Naive thymus-derived CD4-positive, alpha-beta T cell (primary cell): ENCODE measurements at regions not wholly inside any gene's neighbourhood (a gene's known extent, or its start where the extent isn't known, plus 50 kb on each side); places are given as distances from the start of the nearest gene placed in this dataset.

Experiments used
- ATAC-seq: fragments of 150-1000 bp; cut with Tn5 transposase; 2 replicates; pipeline ENCODE4 v1.10.0; 2021; ENCODE audit warnings: mild to moderate bottlenecking, moderate library complexity
- CTCF ChIA-PET: fragments of 350-600 bp; sonication (Branson Sonifier 250); formaldehyde crosslinking; loops from one replicate; lab custom pipeline; 2021; ENCODE audit warnings: antibody characterized with exemption; lab: Charles Lee
- POLR2A ChIA-PET: fragments of 350-600 bp; sonication (Branson Sonifier 250); formaldehyde crosslinking; loops from one replicate; lab custom pipeline; 2021; ENCODE audit warnings: antibody characterized with exemption, inconsistent platforms; lab: Charles Lee
- DNase-seq, 9 donors: peaks; one replicate each; pipeline versions ENCODE4 v3.0.0 to v3.0.0-alpha.2; 2020 to 2022; ENCODE audit warnings: mixed read lengths in 1 of 9
- H3K27ac ChIP-seq: one replicate; pipeline ENCODE4 v1.7.0; 2013; ENCODE audit warnings: mild to moderate bottlenecking, low read depth, low read length, moderate library complexity
- H3K27me3 ChIP-seq, 2 donors: one replicate each; pipeline ENCODE4 v1.7.0; 2013; ENCODE audit warnings: low read length in 2 of 2, mild to moderate bottlenecking in 2 of 2, moderate library complexity in 2 of 2; ENCODE audit not compliant: control insufficient read depth in 2 of 2, insufficient read depth in 2 of 2
- H3K36me3 ChIP-seq, 3 experiments: 1 replicate in 2 of 3; 2 replicates in 1 of 3; pipeline ENCODE4 v1.7.0; 2013; ENCODE audit warnings: low read length in 3 of 3, mild to moderate bottlenecking in 3 of 3, moderate library complexity in 1 of 3; ENCODE audit not compliant: insufficient read depth in 3 of 3, control insufficient read depth in 2 of 3
- H3K4me1 ChIP-seq, 2 donors: one replicate each; pipeline ENCODE4 v1.7.0; 2013; ENCODE audit warnings: low read length in 2 of 2, mild to moderate bottlenecking in 2 of 2, moderate library complexity in 1 of 2; ENCODE audit not compliant: control insufficient read depth in 2 of 2, insufficient read depth in 2 of 2
- H3K4me3 ChIP-seq: 2 replicates; pipeline ENCODE4 v1.7.0; 2013; ENCODE audit warnings: mild to moderate bottlenecking, low read length
- H3K9me3 ChIP-seq, 3 experiments: 1 replicate in 2 of 3; 2 replicates in 1 of 3; pipeline ENCODE4 v1.7.0; 2013; ENCODE audit warnings: low read length in 3 of 3; ENCODE audit not compliant: control insufficient read depth in 2 of 3
- H3K27ac Mint-ChIP-seq, 9 donors: one replicate each; pipeline ENCODE4 v1.8.0; 2020 to 2022; ENCODE audit warnings: mixed read lengths in 9 of 9, mild to moderate bottlenecking in 8 of 9, moderate library complexity in 5 of 9, inconsistent platforms in 2 of 9
- H3K27me3 Mint-ChIP-seq, 5 donors: one replicate each; pipeline ENCODE4 v1.8.0; 2021 to 2022; ENCODE audit warnings: mixed read lengths in 5 of 5, mild to moderate bottlenecking in 1 of 5
- H3K36me3 Mint-ChIP-seq, 5 donors: one replicate each; pipeline ENCODE4 v1.8.0; 2020 to 2022; ENCODE audit warnings: mixed read lengths in 5 of 5, mild to moderate bottlenecking in 3 of 5, inconsistent platforms in 1 of 5
- H3K4me1 Mint-ChIP-seq, 7 donors: one replicate each; pipeline ENCODE4 v1.8.0; 2020 to 2022; ENCODE audit warnings: mixed read lengths in 7 of 7, mild to moderate bottlenecking in 3 of 7, inconsistent platforms in 1 of 7
- H3K4me3 Mint-ChIP-seq, 10 donors: one replicate each; pipeline ENCODE4 v1.8.0; 2020 to 2022; ENCODE audit warnings: mild to moderate bottlenecking in 10 of 10, mixed read lengths in 10 of 10, moderate library complexity in 6 of 10, inconsistent platforms in 2 of 10
- H3K9me3 Mint-ChIP-seq, 11 donors: one replicate each; pipeline ENCODE4 v1.8.0; 2020 to 2022; ENCODE audit warnings: mixed read lengths in 11 of 11, mild to moderate bottlenecking in 4 of 11, inconsistent platforms in 1 of 11, moderate library complexity in 1 of 11
- intact Hi-C, 2 donors: fragments of 100-400 bp; cut with micrococcal nuclease; formaldehyde crosslinking; loops; one replicate each; pipeline ENCODE4 v1.15.1; 2023

DNA sequence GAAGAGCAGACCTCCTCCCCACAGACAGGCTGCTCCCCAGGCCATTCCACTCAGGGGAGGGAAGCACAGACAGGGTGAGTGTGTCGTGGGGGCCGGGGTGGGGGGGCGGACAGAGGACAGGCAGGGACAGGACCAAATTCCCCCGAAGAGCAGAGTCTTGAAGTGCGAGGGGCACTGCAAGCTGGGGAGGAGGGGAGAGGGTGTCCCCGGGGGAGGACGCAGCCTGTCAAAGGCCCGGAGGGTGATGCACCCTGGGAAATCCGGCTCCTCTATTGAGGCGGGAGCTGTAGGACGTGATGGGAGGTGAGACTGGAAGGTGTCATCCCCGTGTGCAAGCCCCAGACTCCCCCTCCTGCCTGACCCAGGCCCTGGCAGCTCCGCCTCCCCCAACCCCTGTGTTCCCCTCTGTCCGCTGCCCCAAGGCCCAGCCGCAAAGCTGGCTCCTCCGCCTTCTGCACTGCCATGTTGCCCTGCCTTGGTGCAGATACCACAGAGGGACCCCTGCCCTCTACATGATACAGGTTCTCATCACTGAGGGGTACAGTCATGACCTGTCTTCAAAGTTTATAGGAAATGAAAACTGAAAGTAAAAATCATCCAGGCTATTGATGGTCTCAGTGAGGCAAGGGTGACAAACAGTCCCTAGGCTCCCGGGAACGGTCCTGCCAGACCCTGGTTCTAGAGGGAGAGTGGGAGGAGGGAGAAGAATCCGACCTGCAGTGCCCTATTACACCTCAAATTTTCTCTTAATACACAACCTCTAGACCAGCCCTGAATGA lies 76.3 kb upstream of the IQSEC1 start:
- H3K9me3 Mint-ChIP-seq, result peaks cover 0 to 3% (median 1%) of the 10 kb centered on the region in 11 donors
- H3K27me3 Mint-ChIP-seq, result peaks cover 0 to 9% (median 4%) of the 10 kb centered on the region in 5 donors
- H3K27me3 ChIP-seq, result no peaks in the 10 kb centered on the region
- H3K4me3 Mint-ChIP-seq, result peak overlapping the region; percentile 25 to 79 (median 70)
- CTCF ChIA-PET, result no interaction called here
- POLR2A ChIA-PET, result no interaction called here
- ATAC-seq, result no peak
- no peaks in the 10 kb centered on the region for H3K36me3 ChIP-seq
- peak overlapping the region in 6 of 9 donors; percentile 8 to 90 (median 68) for H3K27ac Mint-ChIP-seq
- no peak overlapping the region for H3K27ac ChIP-seq
- H3K36me3 Mint-ChIP-seq, result peaks cover 0 to 3% (median 0%) of the 10 kb centered on the region in 5 donors
- no peak for DNase-seq
- peaks cover 5 to 13% (median 7%) of the 10 kb centered on the region in 7 donors for H3K4me1 Mint-ChIP-seq
- peak overlapping the region; percentile 19 for H3K4me3 ChIP-seq
- peaks cover 0 to 3% of the 10 kb centered on the region in 2 donors for H3K4me1 ChIP-seq
- intact Hi-C loops, result no loop called here
- no peaks in the 10 kb centered on the region for H3K9me3 ChIP-seq

- Mint-ChIP-seq H3K27ac (peak overlapping the region in 2 of 9 donors; percentile 58 to 71), H3K9me3 (peaks cover 0 to 2% (median 0%) of the 10 kb centered on the region in 11 donors), H3K27me3 (peaks cover 0 to 4% (median 3%) of the 10 kb centered on the region in 5 donors), H3K4me1 (peaks cover 5 to 13% (median 7%) of the 10 kb centered on the region in 7 donors), H3K36me3 (peaks cover 0 to 3% (median 0%) of the 10 kb centered on the region in 5 donors), H3K4me3 (no peak overlapping the region)
- no peak overlapping the region for H3K4me3 ChIP-seq
- no peaks in the 10 kb centered on the region for H3K9me3 ChIP-seq
- H3K27ac ChIP-seq, result no peak overlapping the region
- DNase-seq (no peak), ATAC-seq (no peak)
- H3K36me3 ChIP-seq, result no peaks in the 10 kb centered on the region
- CTCF ChIA-PET, result no interaction called here
- intact Hi-C loops, result no loop called here
- POLR2A ChIA-PET, result no interaction called here
- H3K4me1 ChIP-seq, result peaks cover 0 to 3% of the 10 kb centered on the region in 2 donors
- no peaks in the 10 kb centered on the region for H3K27me3 ChIP-seq
These were observed 75.5 kb upstream of the IQSEC1 start for GRCh38 chr3:13148561-13149329.

GRCh38 chr3:13148126-13148525 lies 74.9 kb upstream of the IQSEC1 start:
- ATAC-seq, result no peak
- H3K4me1 Mint-ChIP-seq, result peaks cover 5 to 13% (median 7%) of the 10 kb centered on the region in 7 donors

DNA sequence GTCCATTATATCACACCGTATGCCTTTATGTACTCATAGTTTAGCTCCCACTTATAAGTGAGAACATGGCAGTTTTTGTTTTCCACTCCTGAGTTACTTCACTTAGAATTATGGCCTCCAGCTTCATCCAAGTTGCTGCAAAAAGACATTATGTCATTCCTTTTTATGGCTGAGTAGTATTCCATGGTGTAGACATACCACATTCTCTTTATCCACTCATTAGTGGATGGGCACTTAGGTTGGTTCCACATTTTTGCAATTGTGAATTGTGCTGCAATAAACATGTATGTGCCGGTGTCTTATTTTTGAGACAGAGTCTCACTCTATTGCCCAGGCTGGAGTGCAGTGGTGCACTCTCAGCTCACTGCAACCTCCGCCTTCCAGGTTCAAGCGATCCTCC lies 74.1 kb upstream of the IQSEC1 start:
- DNase-seq, result no peak
- Mint-ChIP-seq H3K4me3 (no peak overlapping the region), H3K36me3 (peaks cover 0 to 3% (median 0%) of the 10 kb centered on the region in 5 donors), H3K9me3 (peaks cover 0 to 3% (median 0%) of the 10 kb centered on the region in 11 donors), H3K27ac (no peak overlapping the region), H3K27me3 (peaks cover 0 to 5% (median 0%) of the 10 kb centered on the region in 5 donors), H3K4me1 (peaks cover 5 to 13% (median 7%) of the 10 kb centered on the region in 7 donors)
- peaks cover 0 to 3% of the 10 kb centered on the region in 2 donors for H3K4me1 ChIP-seq
- no peak for ATAC-seq
- CTCF ChIA-PET, result no interaction called here
- no peaks in the 10 kb centered on the region for H3K9me3 ChIP-seq
- H3K27me3 ChIP-seq, result no peaks in the 10 kb centered on the region
- POLR2A ChIA-PET, result no interaction called here
- no peak overlapping the region for H3K27ac ChIP-seq
- H3K36me3 ChIP-seq, result no peaks in the 10 kb centered on the region
- H3K4me3 ChIP-seq, result no peak overlapping the region
- intact Hi-C loops, result no loop called here

More at GRCh38 chr3:13148126-13148525, 74.9 kb upstream of the IQSEC1 start:
- no peaks in the 10 kb centered on the region for H3K9me3 ChIP-seq
- intact Hi-C loops, result no loop called here
- Mint-ChIP-seq H3K9me3 (no peaks in the 10 kb centered on the region), H3K36me3 (peaks cover 0 to 3% (median 0%) of the 10 kb centered on the region in 5 donors), H3K27me3 (peaks cover 0 to under 1% (median 0%) of the 10 kb centered on the region in 5 donors), H3K4me3 (peak overlapping the region in 1 of 10 donors; percentile 33), H3K27ac (peak overlapping the region in 2 of 9 donors; percentile 55 to 58)
- H3K4me1 ChIP-seq, result peaks cover 0 to 3% of the 10 kb centered on the region in 2 donors
- H3K36me3 ChIP-seq, result no peaks in the 10 kb centered on the region
- no peak overlapping the region for H3K27ac ChIP-seq
- no peak for DNase-seq
- POLR2A ChIA-PET, result no interaction called here
- CTCF ChIA-PET, result no interaction called here
- no peaks in the 10 kb centered on the region for H3K27me3 ChIP-seq
- no peak overlapping the region for H3K4me3 ChIP-seq

GRCh38 chr3:13146643-13147143 lies 73.5 kb upstream of the IQSEC1 start:
- no peak for ATAC-seq
- peaks cover 0 to 4% (median 0%) of the 10 kb centered on the region in 11 donors for H3K9me3 Mint-ChIP-seq
- Histone ChIP-seq H3K36me3 (no peaks in the 10 kb centered on the region), H3K27me3 (no peaks in the 10 kb centered on the region), H3K4me1 (peaks cover 0 to 3% of the 10 kb centered on the region in 2 donors), H3K27ac (no peak overlapping the region), H3K4me3 (no peak overlapping the region), H3K9me3 (no peaks in the 10 kb centered on the region)
- no peak for DNase-seq
- H3K4me1 Mint-ChIP-seq, result peaks cover 5 to 14% (median 7%) of the 10 kb centered on the region in 7 donors
- no peak overlapping the region for H3K4me3 Mint-ChIP-seq
- peaks cover 0 to 3% (median 0%) of the 10 kb centered on the region in 5 donors for H3K36me3 Mint-ChIP-seq
- ChIA-PET CTCF (no interaction called here), POLR2A (no interaction called here)
- peaks cover 0 to 6% (median 2%) of the 10 kb centered on the region in 5 donors for H3K27me3 Mint-ChIP-seq
- H3K27ac Mint-ChIP-seq, result peak overlapping the region in 1 of 9 donors; percentile 25
- intact Hi-C loops, result no loop called here

GRCh38 chr3:13145826-13146642 lies 72.8 kb upstream of the IQSEC1 start:
- no peak for DNase-seq
- CTCF ChIA-PET, result no interaction called here

More at GRCh38 chr3:13145826-13146642, 72.8 kb upstream of the IQSEC1 start:
- ATAC-seq, result no peak
- no peaks in the 10 kb centered on the region for H3K27me3 ChIP-seq
- no peak overlapping the region for H3K27ac ChIP-seq
- no peak overlapping the region for H3K4me3 ChIP-seq
- H3K9me3 ChIP-seq, result no peaks in the 10 kb centered on the region
- H3K4me1 ChIP-seq, result peaks cover 0 to 3% of the 10 kb centered on the region in 2 donors
- peaks cover 0 to 4% (median 0%) of the 10 kb centered on the region in 11 donors for H3K9me3 Mint-ChIP-seq
- H3K27me3 Mint-ChIP-seq, result peaks cover 0 to 12% (median 2%) of the 10 kb centered on the region in 5 donors
- intact Hi-C loops, result no loop called here
- H3K4me1 Mint-ChIP-seq, result peaks cover 5 to 15% (median 7%) of the 10 kb centered on the region in 7 donors
- no peaks in the 10 kb centered on the region for H3K36me3 ChIP-seq
- no peak overlapping the region for H3K4me3 Mint-ChIP-seq
- no peak overlapping the region for H3K27ac Mint-ChIP-seq
- POLR2A ChIA-PET, result no interaction called here
- H3K36me3 Mint-ChIP-seq, result peaks cover 0 to 3% (median 0%) of the 10 kb centered on the region in 5 donors
